Breast epithelium (tissue), 4 donors: ENCODE measurements at regions not wholly inside any gene's neighbourhood (a gene's known extent, or its start where the extent isn't known, plus 50 kb on each side); places are given as distances from the start of the nearest gene placed in this dataset.

Source experiments
- DNase-seq, 2 donors: peaks; one replicate each; pipeline ENCODE4 v3.0.0-alpha.2; 2019; ENCODE audit warnings: low spot score in 2 of 2
- H3K27ac ChIP-seq, 2 donors: fragments of 200-600 bp; sonication (generic) in 1 of 2; one replicate each; pipeline ENCODE4 v1.5.1; 2016 to 2019; ENCODE audit warnings: mild to moderate bottlenecking in 1 of 2
- H3K27me3 ChIP-seq, 2 donors: fragments of 200-600 bp; sonication (generic) in 1 of 2; one replicate each; pipeline versions ENCODE4 v1.5.1 to v1.6.0; 2017 to 2019; ENCODE audit warnings: control low read depth in 1 of 2, mild to moderate bottlenecking in 1 of 2
- H3K36me3 ChIP-seq: fragments of 200-600 bp; one replicate; pipeline ENCODE4 v1.5.1; 2019
- H3K4me1 ChIP-seq, 2 donors: fragments of 200-600 bp; sonication (generic); one replicate each; pipeline ENCODE4 v1.5.1; 2016 to 2019; ENCODE audit warnings: control low read depth in 1 of 2
- H3K4me3 ChIP-seq, 3 donors: fragments of 200-600 bp; sonication (generic); 1 replicate in 2 of 3; 2 replicates in 1 of 3; pipeline ENCODE4 v1.5.1; 2016 to 2019; ENCODE audit warnings: mild to moderate bottlenecking in 3 of 3, moderate library complexity in 2 of 3
- H3K9me3 ChIP-seq, 2 donors: fragments of 200-600 bp; sonication (generic) in 1 of 2; one replicate each; pipeline ENCODE4 v1.5.1; 2016 to 2019; ENCODE audit warnings: control low read depth in 1 of 2
- POLR2A ChIP-seq: fragments of 450-650 bp; IDR thresholded peaks from one replicate; pipeline ENCODE4 v1.6.1; 2016; ENCODE audit warnings: antibody characterized with exemption, mild to moderate bottlenecking, moderate library complexity
- POLR2AphosphoS5 ChIP-seq, 3 donors: sonication (generic); formaldehyde crosslinking; IDR thresholded peaks; one replicate each; pipeline ENCODE4 v1.6.1; 2017; ENCODE audit warnings: antibody characterized with exemption in 3 of 3
- intact Hi-C: fragments of 100-400 bp; cut with DNase I; formaldehyde crosslinking; loops from one replicate; pipeline ENCODE4 v1.15.1; 2023; ENCODE audit warnings: low total_unique reads
- TF ChIP-seq, protein P1 (sequence below), 3 donors: fragments of 450-650 bp; IDR thresholded peaks; one replicate each; pipeline ENCODE4 v1.5.1; 2016 to 2017; ENCODE audit warnings: antibody characterized with exemption in 3 of 3, mild to moderate bottlenecking in 3 of 3, moderate library complexity in 3 of 3

- Histone ChIP-seq H3K9me3 (no peaks in the 10 kb centered on the region), H3K27ac (no peak overlapping the region)
- DNase-seq = no peak
Observed at GRCh38 chr15:31830591-31830990, 199.7 kb upstream of the CHRNA7 start.

GRCh38 chr15:31831596-31831995 is 198.7 kb upstream of the CHRNA7 start:
- intact Hi-C loops = no loop called here
- H3K27ac ChIP-seq = no peak overlapping the region
- no peaks in the 10 kb centered on the region for H3K9me3 ChIP-seq
- TF ChIP-seq, protein P1, sequence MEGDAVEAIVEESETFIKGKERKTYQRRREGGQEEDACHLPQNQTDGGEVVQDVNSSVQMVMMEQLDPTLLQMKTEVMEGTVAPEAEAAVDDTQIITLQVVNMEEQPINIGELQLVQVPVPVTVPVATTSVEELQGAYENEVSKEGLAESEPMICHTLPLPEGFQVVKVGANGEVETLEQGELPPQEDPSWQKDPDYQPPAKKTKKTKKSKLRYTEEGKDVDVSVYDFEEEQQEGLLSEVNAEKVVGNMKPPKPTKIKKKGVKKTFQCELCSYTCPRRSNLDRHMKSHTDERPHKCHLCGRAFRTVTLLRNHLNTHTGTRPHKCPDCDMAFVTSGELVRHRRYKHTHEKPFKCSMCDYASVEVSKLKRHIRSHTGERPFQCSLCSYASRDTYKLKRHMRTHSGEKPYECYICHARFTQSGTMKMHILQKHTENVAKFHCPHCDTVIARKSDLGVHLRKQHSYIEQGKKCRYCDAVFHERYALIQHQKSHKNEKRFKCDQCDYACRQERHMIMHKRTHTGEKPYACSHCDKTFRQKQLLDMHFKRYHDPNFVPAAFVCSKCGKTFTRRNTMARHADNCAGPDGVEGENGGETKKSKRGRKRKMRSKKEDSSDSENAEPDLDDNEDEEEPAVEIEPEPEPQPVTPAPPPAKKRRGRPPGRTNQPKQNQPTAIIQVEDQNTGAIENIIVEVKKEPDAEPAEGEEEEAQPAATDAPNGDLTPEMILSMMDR (IDR thresholded peaks at IDR 0.05) = no peak
- TF ChIP-seq POLR2AphosphoS5 (IDR thresholded peaks at IDR 0.05) = no peak
- no peak for TF ChIP-seq POLR2A
- H3K4me3 ChIP-seq = no peak overlapping the region
- no peaks in the 10 kb centered on the region for H3K4me1 ChIP-seq
- DNase-seq = no peak
- H3K27me3 ChIP-seq = no peaks in the 10 kb centered on the region
- no peaks in the 10 kb centered on the region for H3K36me3 ChIP-seq

More at GRCh38 chr15:31830591-31830990, 199.7 kb upstream of the CHRNA7 start:
- H3K36me3 ChIP-seq = no peaks in the 10 kb centered on the region
- H3K27me3 ChIP-seq = no peaks in the 10 kb centered on the region
- H3K4me1 ChIP-seq = no peaks in the 10 kb centered on the region
- no peak overlapping the region for H3K4me3 ChIP-seq
- intact Hi-C loops = no loop called here
- TF ChIP-seq POLR2A (no peak), POLR2AphosphoS5 (IDR thresholded peaks at IDR 0.05) (no peak)

DNA sequence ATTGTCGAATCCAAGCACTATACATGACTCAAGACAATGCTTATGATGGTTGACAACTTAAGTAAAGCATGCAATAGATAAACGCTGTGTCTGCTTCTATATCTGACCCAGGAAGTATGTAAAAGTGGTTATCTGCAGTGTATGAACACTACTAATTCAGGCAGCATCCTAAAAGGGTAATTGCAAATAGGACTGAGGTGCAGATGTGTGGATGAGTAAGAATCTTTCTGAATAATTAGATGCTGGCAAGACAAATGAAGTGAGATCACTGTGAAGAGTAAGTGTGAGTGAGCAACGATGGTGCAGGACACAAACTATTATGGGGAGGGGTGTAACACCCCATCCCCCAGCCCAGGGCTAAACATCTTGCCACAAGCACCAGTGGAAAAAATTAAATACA is 195.7 kb upstream of the CHRNA7 start:
- no peaks in the 10 kb centered on the region for H3K36me3 ChIP-seq
- H3K4me1 ChIP-seq = no peaks in the 10 kb centered on the region
- intact Hi-C loops = no loop called here
- H3K9me3 ChIP-seq = no peaks in the 10 kb centered on the region
- no peak overlapping the region for H3K4me3 ChIP-seq
- no peak for TF ChIP-seq POLR2AphosphoS5 (IDR thresholded peaks at IDR 0.05)
- TF ChIP-seq POLR2A = no peak
- TF ChIP-seq, protein P1 (IDR thresholded peaks at IDR 0.05) = no peak
- H3K27ac ChIP-seq = no peak overlapping the region
- no peaks in the 10 kb centered on the region for H3K27me3 ChIP-seq
- no peak for DNase-seq

DNA sequence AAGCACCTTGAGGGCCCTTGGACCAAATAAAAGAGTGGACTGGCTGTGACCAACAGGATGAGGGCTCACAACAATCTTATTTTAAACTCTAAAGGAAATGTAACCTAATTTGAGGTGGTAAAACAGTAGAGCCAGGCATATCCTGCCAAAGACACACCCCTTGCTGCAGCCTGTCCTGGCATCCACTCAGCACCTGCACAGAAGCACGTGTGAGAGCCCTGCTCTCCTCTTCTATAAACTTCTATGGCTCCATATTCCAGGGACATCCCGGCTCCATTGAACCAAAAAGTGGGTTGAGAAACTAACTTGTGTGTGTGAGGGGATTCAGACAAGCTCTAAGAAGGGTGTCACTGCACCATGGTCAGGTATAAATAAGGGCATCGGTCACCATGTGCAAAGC is 190.9 kb upstream of the CHRNA7 start:
- TF ChIP-seq, protein P1 (IDR thresholded peaks at IDR 0.05) = no peak
- TF ChIP-seq POLR2AphosphoS5 (IDR thresholded peaks at IDR 0.05) = no peak
- no peak for TF ChIP-seq POLR2A
- no peak for DNase-seq
- Histone ChIP-seq H3K27me3 (no peaks in the 10 kb centered on the region), H3K36me3 (no peaks in the 10 kb centered on the region), H3K27ac (no peak overlapping the region), H3K9me3 (no peaks in the 10 kb centered on the region), H3K4me3 (no peak overlapping the region), H3K4me1 (no peaks in the 10 kb centered on the region)
- intact Hi-C loops = no loop called here

- H3K27me3 ChIP-seq = no peaks in the 10 kb centered on the region
- no peaks in the 10 kb centered on the region for H3K4me1 ChIP-seq
- intact Hi-C loops = no loop called here
- TF ChIP-seq POLR2AphosphoS5 (IDR thresholded peaks at IDR 0.05) (no peak), POLR2A (no peak)
- TF ChIP-seq, protein P1 (IDR thresholded peaks at IDR 0.05) = no peak
- H3K4me3 ChIP-seq = no peak overlapping the region
- H3K27ac ChIP-seq = no peak overlapping the region
- H3K36me3 ChIP-seq = no peaks in the 10 kb centered on the region
- no peaks in the 10 kb centered on the region for H3K9me3 ChIP-seq
- no peak for DNase-seq
Observed at GRCh38 chr15:31840849-31841476, 189.4 kb upstream of the CHRNA7 start.
